NT2/D1 (cell line): ENCODE measurements at regions not wholly inside any gene's neighbourhood (a gene's known extent, or its start where the extent isn't known, plus 50 kb on each side); places are given as distances from the start of the nearest gene placed in this dataset.

Source experiments
- SUZ12 ChIP-seq: IDR thresholded peaks from 2 replicates; pipeline ENCODE4 v1.6.1; 2011; ENCODE audit not compliant: insufficient read length, insufficient read depth; ENCODE audit errors: extremely low read depth
- YY1 ChIP-seq: IDR thresholded peaks from 2 replicates; pipeline ENCODE4 v1.6.1; 2011; ENCODE audit not compliant: insufficient read length, insufficient read depth
- ZNF274 ChIP-seq: IDR thresholded peaks from 2 replicates; pipeline ENCODE4 v1.6.1; 2011; ENCODE audit warnings: mild to moderate bottlenecking, low read depth, low read length

GRCh38 chr6:51466427-51466826 is 621.0 kb downstream of the PKHD1 start:
- TF ChIP-seq YY1 = no peak
- no peak for TF ChIP-seq ZNF274
- no peak for TF ChIP-seq SUZ12
